RWPE1 (cell line): ENCODE measurements at regions not wholly inside any gene's neighbourhood (a gene's known extent, or its start where the extent isn't known, plus 50 kb on each side); places are given as distances from the start of the nearest gene placed in this dataset.

Source experiments
- CTCF ChIA-PET: fragments of 350-600 bp; sonication (Branson Sonifier 250); formaldehyde crosslinking; extraction: SDS; loops from one replicate; lab custom pipeline; 2021; lab: Yijun Ruan, JAX
- POLR2A ChIA-PET: fragments of 400-600 bp; formaldehyde crosslinking; extraction: SDS; loops from one replicate; lab custom pipeline; 2020; ENCODE audit warnings: antibody characterized with exemption; ENCODE audit not compliant: low non-redundant PET; lab: Yijun Ruan, JAX
- DNase-seq: peaks from one replicate; pipeline ENCODE4 v3.0.0; 2012; ENCODE audit warnings: low spot score
- H3K27ac ChIP-seq: fragments of 450-650 bp; 2 replicates; pipeline ENCODE4 v1.5.1; 2017
- TF ChIP-seq, protein P1 (sequence below): fragments of 450-650 bp; conservative IDR thresholded peaks from 2 replicates; pipeline ENCODE4 v1.5.1; 2017; ENCODE audit warnings: low read depth, mild to moderate bottlenecking

DNA sequence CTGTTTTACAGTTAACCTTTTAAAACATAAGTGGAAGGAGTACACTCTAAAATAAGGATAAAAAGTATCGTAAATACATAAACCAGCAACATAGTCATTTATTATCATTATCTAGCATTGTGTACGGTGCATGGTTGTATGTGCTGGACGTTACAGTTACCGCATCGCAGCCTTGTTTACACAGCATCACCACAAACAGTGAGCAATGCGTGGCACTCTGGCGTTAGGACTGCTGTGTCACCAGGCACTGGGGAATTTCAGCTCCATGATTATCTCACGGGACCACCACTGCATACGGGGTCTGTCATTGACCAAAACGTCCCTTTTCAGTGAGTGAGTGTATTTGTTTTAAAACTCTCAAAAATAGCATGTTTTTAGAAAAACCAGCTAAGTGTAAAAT, 103.0 kb upstream of the SNTG2 start:
- TF ChIP-seq, protein P1, sequence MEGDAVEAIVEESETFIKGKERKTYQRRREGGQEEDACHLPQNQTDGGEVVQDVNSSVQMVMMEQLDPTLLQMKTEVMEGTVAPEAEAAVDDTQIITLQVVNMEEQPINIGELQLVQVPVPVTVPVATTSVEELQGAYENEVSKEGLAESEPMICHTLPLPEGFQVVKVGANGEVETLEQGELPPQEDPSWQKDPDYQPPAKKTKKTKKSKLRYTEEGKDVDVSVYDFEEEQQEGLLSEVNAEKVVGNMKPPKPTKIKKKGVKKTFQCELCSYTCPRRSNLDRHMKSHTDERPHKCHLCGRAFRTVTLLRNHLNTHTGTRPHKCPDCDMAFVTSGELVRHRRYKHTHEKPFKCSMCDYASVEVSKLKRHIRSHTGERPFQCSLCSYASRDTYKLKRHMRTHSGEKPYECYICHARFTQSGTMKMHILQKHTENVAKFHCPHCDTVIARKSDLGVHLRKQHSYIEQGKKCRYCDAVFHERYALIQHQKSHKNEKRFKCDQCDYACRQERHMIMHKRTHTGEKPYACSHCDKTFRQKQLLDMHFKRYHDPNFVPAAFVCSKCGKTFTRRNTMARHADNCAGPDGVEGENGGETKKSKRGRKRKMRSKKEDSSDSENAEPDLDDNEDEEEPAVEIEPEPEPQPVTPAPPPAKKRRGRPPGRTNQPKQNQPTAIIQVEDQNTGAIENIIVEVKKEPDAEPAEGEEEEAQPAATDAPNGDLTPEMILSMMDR: no peak
- ChIA-PET POLR2A (no interaction called here), CTCF (no interaction called here)
- H3K27ac ChIP-seq: no peak overlapping the region
- DNase-seq: no peak

DNA sequence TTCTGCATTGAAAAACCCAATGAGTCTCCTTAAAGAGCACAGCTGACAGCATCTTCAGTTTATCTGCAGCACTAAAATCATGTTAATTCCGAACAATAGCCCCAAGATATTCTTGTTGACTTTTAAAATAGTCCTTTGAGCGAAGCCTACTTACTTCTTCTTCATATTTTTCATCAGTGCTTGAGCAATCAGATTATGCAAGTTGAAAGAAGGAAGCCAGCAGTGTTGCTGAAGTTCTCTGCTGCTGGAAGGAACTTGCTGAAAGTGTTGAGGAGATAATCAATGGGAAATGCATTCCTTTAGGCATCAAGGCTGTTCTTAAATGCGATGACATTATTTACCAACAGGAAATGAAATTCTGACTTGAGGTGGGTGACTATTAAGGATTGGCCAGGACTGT, 105.9 kb upstream of the SNTG2 start:
- TF ChIP-seq, protein P1: no peak
- no peak for DNase-seq
- POLR2A ChIA-PET: no interaction called here
- CTCF ChIA-PET: interaction anchor here (0.6 kb wide), 1 partner anchor 22 kb away, joined by 3 read pairs; no protein-coding TSS in a partner anchor
- H3K27ac ChIP-seq: no peak overlapping the region

DNA sequence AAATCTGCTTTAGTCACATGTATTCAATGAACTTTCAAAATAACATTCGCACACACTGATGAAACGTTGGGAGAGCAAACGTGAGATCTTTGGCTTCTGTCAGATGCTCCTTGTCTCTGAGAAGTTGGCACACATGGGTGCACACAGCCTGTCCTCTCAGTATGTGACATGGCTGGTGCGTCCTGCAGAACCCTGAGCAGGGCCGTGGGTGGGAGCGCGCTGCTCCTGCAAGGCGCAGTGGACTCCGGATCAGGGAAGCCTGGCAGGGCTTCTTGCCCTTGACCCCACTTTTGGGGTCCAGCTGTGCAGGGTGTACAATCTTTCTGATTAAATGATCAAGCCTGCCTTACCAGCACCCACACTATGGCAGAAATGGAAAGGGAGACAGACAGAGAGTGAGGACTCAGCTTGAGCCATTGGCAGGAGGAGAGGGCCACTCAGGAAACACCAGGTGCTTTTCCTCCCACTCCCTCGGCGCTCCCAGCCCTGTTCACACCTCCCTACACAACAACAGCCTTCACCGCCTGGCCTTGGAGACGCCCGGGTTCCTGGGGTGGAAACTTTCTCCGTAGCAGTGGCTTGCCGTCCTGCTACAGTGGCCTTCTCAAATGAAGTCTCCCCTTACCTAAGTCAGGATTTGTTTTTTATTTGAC, 108.4 kb upstream of the SNTG2 start:
- TF ChIP-seq, protein P1: no peak
- CTCF ChIA-PET: no interaction called here
- no peak for DNase-seq
- H3K27ac ChIP-seq: no peak overlapping the region
- POLR2A ChIA-PET: no interaction called here

DNA sequence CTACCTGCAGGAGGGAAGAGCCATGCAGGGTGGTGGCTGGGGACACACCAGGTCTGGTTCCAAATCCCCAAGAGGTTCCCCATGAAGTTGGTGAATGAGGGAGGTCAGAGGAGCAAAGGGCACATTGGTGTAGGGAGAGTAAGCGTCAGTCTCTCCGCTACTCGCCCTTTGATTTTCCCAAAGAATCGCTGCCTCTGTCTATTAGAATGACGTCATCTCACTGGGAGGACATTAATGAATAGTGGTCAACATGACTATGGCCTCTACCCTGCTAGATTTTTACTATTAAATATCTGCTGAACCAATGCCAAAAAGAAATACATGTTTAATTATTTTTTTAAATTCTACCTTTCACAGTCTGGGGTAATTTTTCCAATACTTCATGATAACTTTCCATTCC, 109.6 kb upstream of the SNTG2 start:
- CTCF ChIA-PET: no interaction called here
- TF ChIP-seq, protein P1: no peak
- POLR2A ChIA-PET: no interaction called here
- no peak overlapping the region for H3K27ac ChIP-seq
- no peak for DNase-seq

DNA sequence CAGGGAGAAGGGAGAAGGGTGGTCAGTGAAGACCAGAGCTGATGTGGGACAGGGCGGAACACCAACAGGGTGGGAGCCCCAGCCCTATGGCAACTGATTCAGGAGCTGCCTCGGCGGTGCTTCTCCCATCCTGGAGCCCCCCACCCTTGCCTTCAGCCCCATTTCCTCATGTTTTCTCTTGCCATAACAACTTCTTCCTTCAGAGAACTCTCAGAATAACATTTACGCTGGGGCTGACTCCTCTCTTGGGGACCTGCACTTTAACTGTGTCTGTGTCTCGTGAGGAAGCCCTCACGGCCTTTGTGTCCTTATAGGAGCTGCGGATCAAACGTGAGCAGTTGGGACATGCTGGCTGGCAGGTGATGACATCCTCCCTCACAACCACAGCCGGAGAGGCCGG, 116.4 kb upstream of the SNTG2 start:
- no peak for DNase-seq
- ChIA-PET CTCF (no interaction called here), POLR2A (no interaction called here)
- no peak overlapping the region for H3K27ac ChIP-seq
- TF ChIP-seq, protein P1: no peak

DNA sequence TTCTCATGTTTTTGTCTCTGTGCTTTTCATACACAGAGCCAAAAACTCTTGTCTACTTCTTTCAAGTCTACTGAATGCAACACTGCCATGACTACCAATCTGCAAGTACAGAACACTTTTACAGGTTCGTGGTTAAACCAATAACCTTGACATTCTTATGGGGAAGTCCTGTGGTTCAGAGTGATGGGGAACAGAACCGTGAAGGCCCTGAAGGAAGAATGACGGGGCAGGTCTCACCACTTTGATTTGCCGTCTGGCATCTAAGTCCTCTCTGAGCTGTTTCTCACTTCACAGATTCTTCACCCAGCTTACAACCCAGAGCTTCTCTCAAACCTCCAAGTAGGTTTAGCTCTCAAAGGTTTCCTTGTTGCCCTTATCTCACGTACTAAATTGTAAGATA, 117.5 kb upstream of the SNTG2 start:
- CTCF ChIA-PET: no interaction called here
- TF ChIP-seq, protein P1: no peak
- H3K27ac ChIP-seq: no peak overlapping the region
- DNase-seq: no peak
- POLR2A ChIA-PET: interaction anchor here (0.6 kb wide), 1 partner anchor 58 kb away, joined by 7 read pairs; no protein-coding TSS in a partner anchor
